Loucy (cell line): ENCODE measurements at regions not wholly inside any gene's neighbourhood (a gene's known extent, or its start where the extent isn't known, plus 50 kb on each side); places are given as distances from the start of the nearest gene placed in this dataset.
"Not testable (repeated sequence)": the region's sequence is repeated elsewhere in the genome, so short reads cannot be mapped to it uniquely, and the experiment has no call there.

Source experiments
- H2AFZ ChIP-seq: fragments of 200-600 bp; sonication (generic); 2 replicates; pipeline ENCODE4 v1.6.0; 2016; ENCODE audit warnings: antibody characterized with exemption, mild to moderate bottlenecking, low read length, moderate library complexity
- H3F3A ChIP-seq: fragments of 200-600 bp; 2 replicates; pipeline ENCODE4 v1.6.0; 2016; ENCODE audit warnings: antibody characterized with exemption, low read depth, mild to moderate bottlenecking
- H3K27me3 ChIP-seq: fragments of 200-600 bp; sonication (generic); 2 replicates; pipeline ENCODE4 v1.6.1; 2014; ENCODE audit warnings: low read length, mild to moderate bottlenecking; ENCODE audit not compliant: insufficient read depth, poor library complexity, severe bottlenecking
- H3K36me3 ChIP-seq: fragments of 200-600 bp; sonication (generic); 2 replicates; pipeline ENCODE4 v1.6.1; 2016; ENCODE audit warnings: low read length; ENCODE audit not compliant: insufficient read depth
- H3K4me1 ChIP-seq: fragments of 200-600 bp; sonication (generic); 2 replicates; pipeline ENCODE4 v1.5.1; 2014; ENCODE audit warnings: low read length, mild to moderate bottlenecking; ENCODE audit not compliant: insufficient read depth, poor library complexity, severe bottlenecking
- H3K4me2 ChIP-seq: fragments of 200-600 bp; sonication (generic); 2 replicates; pipeline ENCODE4 v1.6.0; 2014; ENCODE audit warnings: antibody characterized with exemption, low read length, low read depth, mild to moderate bottlenecking; ENCODE audit not compliant: poor library complexity, severe bottlenecking
- H3K4me3 ChIP-seq: fragments of 200-600 bp; sonication (generic); 2 replicates; pipeline ENCODE4 v1.5.1; 2014; ENCODE audit warnings: low read length, mild to moderate bottlenecking, mixed read lengths; ENCODE audit not compliant: poor library complexity, severe bottlenecking
- H3K79me2 ChIP-seq: fragments of 200-600 bp; sonication (generic); 2 replicates; pipeline ENCODE4 v1.6.1; 2014; ENCODE audit warnings: low read length; ENCODE audit not compliant: insufficient read depth
- H3K9ac ChIP-seq: fragments of 200-600 bp; sonication (generic); 2 replicates; pipeline ENCODE4 v1.6.0; 2014; ENCODE audit warnings: mild to moderate bottlenecking, low read depth, low read length, moderate library complexity; ENCODE audit not compliant: poor library complexity, severe bottlenecking
- H3K9me2 ChIP-seq: fragments of 200-600 bp; sonication (generic); replicated peaks from 2 replicates; pipeline ENCODE4 v1.6.1; 2016; ENCODE audit warnings: low read depth, low read length, mixed read lengths
- H3K9me3 ChIP-seq: fragments of 200-600 bp; sonication (generic); 2 replicates; pipeline ENCODE4 v1.6.1; 2014; ENCODE audit warnings: mild to moderate bottlenecking, antibody characterized with exemption, low read length, low read depth; ENCODE audit not compliant: insufficient read depth
- H4K20me1 ChIP-seq: fragments of 200-600 bp; sonication (generic); 2 replicates; pipeline ENCODE4 v1.6.0; 2014; ENCODE audit warnings: antibody characterized with exemption, low read length, mild to moderate bottlenecking; ENCODE audit not compliant: insufficient read depth, poor library complexity, severe bottlenecking
- EZH2phosphoT487 ChIP-seq: fragments of 200-600 bp; IDR thresholded peaks from 2 replicates; pipeline ENCODE4 v1.6.1; 2018; ENCODE audit warnings: antibody characterized with exemption, mild to moderate bottlenecking, moderate library complexity, borderline replicate concordance

GRCh38 chr1:83145820-83146219 is 853.1 kb downstream of the TTLL7 start:
- H3K9me2 ChIP-seq, H3K4me2 ChIP-seq, H3K4me3 ChIP-seq, H4K20me1 ChIP-seq, H3K4me1 ChIP-seq, H3K9ac ChIP-seq, H3K79me2 ChIP-seq, H3K9me3 ChIP-seq, H3K36me3 ChIP-seq, H3F3A ChIP-seq, H2AFZ ChIP-seq, H3K27me3 ChIP-seq: not testable (repeated sequence)

- H3K9me3 ChIP-seq, H3K79me2 ChIP-seq, H3K9me2 ChIP-seq: not testable (repeated sequence)
Observed at GRCh38 chr1:83142802-83143201, 856.1 kb downstream of the TTLL7 start.

GRCh38 chr1:83135524-83136157 is 863.3 kb downstream of the TTLL7 start:
- H3K36me3 ChIP-seq, H2AFZ ChIP-seq, H3K27me3 ChIP-seq, H3K4me2 ChIP-seq, H3K4me1 ChIP-seq, H3K9ac ChIP-seq, H3K9me2 ChIP-seq, H3F3A ChIP-seq, H4K20me1 ChIP-seq, H3K9me3 ChIP-seq, H3K79me2 ChIP-seq, H3K4me3 ChIP-seq: not testable (repeated sequence)

More at GRCh38 chr1:83142802-83143201, 856.1 kb downstream of the TTLL7 start:
- not testable (repeated sequence) for H3K4me3 ChIP-seq, H4K20me1 ChIP-seq, H3F3A ChIP-seq, H3K27me3 ChIP-seq, H3K9ac ChIP-seq, H3K4me1 ChIP-seq, H2AFZ ChIP-seq, H3K4me2 ChIP-seq, H3K36me3 ChIP-seq

GRCh38 chr1:83134322-83135014 is 864.5 kb downstream of the TTLL7 start:
- not testable (repeated sequence) for H3K9ac ChIP-seq, H3K9me3 ChIP-seq, H3K79me2 ChIP-seq, H3K27me3 ChIP-seq, H3F3A ChIP-seq, H3K4me3 ChIP-seq, H3K9me2 ChIP-seq, H3K4me1 ChIP-seq, H2AFZ ChIP-seq, H3K36me3 ChIP-seq, H3K4me2 ChIP-seq, H4K20me1 ChIP-seq

GRCh38 chr1:83131692-83131955 is 867.3 kb downstream of the TTLL7 start:
- H4K20me1 ChIP-seq = no peaks in the 10 kb centered on the region
- no peak overlapping the region for H2AFZ ChIP-seq
- TF ChIP-seq EZH2phosphoT487 = no peak
- no peaks in the 10 kb centered on the region for H3K4me1 ChIP-seq
- no peak overlapping the region for H3K9ac ChIP-seq
- no peaks in the 10 kb centered on the region for H3K9me2 ChIP-seq
- no peaks in the 10 kb centered on the region for H3K9me3 ChIP-seq
- no peak overlapping the region for H3K4me2 ChIP-seq
- H3K4me3 ChIP-seq = no peak overlapping the region
- no peaks in the 10 kb centered on the region for H3K79me2 ChIP-seq
- no peaks in the 10 kb centered on the region for H3K36me3 ChIP-seq
- no peaks in the 10 kb centered on the region for H3F3A ChIP-seq
- no peaks in the 10 kb centered on the region for H3K27me3 ChIP-seq
